Caco-2 (cell line): ENCODE measurements at regions not wholly inside any gene's neighbourhood (a gene's known extent, or its start where the extent isn't known, plus 50 kb on each side); places are given as distances from the start of the nearest gene placed in this dataset.

Experiments
- BruUV-seq: library from RNA; stranded (reverse); fragments of 400-500 nt; replicated peaks from 2 replicates; lab custom pipeline; 2021; lab: Mats Ljungman, UMichigan
- CTCF ChIA-PET: fragments of 300-600 bp; sonication (Branson Sonifier 250); formaldehyde crosslinking; loops from one replicate; lab custom pipeline; 2022; ENCODE audit warnings: antibody characterized with exemption; lab: Charles Lee
- POLR2A ChIA-PET: fragments of 300-600 bp; sonication (Branson Sonifier 250); formaldehyde crosslinking; loops from one replicate; lab custom pipeline; 2022; ENCODE audit warnings: antibody characterized with exemption; lab: Charles Lee
- DNase-seq, 2 experiments: peaks; one replicate each; pipeline versions ENCODE4 v3.0.0 to v3.0.0-alpha.2; 2020 to 2022
- H3K27me3 ChIP-seq: replicated peaks from 2 replicates; pipeline ENCODE4 v1.6.0; 2011; ENCODE audit warnings: low read length; ENCODE audit not compliant: control insufficient read depth, insufficient read depth
- H3K36me3 ChIP-seq: 2 replicates; pipeline ENCODE4 v1.5.1; 2011; ENCODE audit warnings: low read length; ENCODE audit not compliant: control insufficient read depth, insufficient read depth
- H3K4me1 ChIP-seq: fragments of 250-450 bp; sonication (Bioruptor Pico); 2 replicates; pipeline ENCODE4 v1.5.1; 2020; ENCODE audit warnings: mild to moderate bottlenecking
- H3K4me3 ChIP-seq: 2 replicates; pipeline ENCODE4 v1.5.1; 2011; ENCODE audit warnings: low read depth, mild to moderate bottlenecking, control low read depth, low read length
- H3K9me3 ChIP-seq: fragments of 250-450 bp; sonication (Bioruptor Pico); 2 replicates; pipeline ENCODE4 v1.5.1; 2020; ENCODE audit warnings: mild to moderate bottlenecking, moderate library complexity
- H3K27ac Mint-ChIP-seq: one replicate; pipeline ENCODE4 v1.8.0; 2022; ENCODE audit warnings: mixed read lengths; ENCODE audit not compliant: unreplicated experiment
- H3K27me3 Mint-ChIP-seq: one replicate; pipeline ENCODE4 v1.8.0; 2022; ENCODE audit warnings: mixed read lengths; ENCODE audit not compliant: insufficient read depth, unreplicated experiment
- H3K36me3 Mint-ChIP-seq: one replicate; pipeline ENCODE4 v1.8.0; 2022; ENCODE audit warnings: mild to moderate bottlenecking, mixed read lengths; ENCODE audit not compliant: insufficient read depth, unreplicated experiment
- H3K4me1 Mint-ChIP-seq: one replicate; pipeline ENCODE4 v1.8.0; 2022; ENCODE audit warnings: low read depth, mixed read lengths; ENCODE audit not compliant: unreplicated experiment
- H3K4me3 Mint-ChIP-seq: one replicate; pipeline ENCODE4 v1.8.0; 2022; ENCODE audit warnings: mild to moderate bottlenecking, moderate library complexity, mixed read lengths; ENCODE audit not compliant: unreplicated experiment
- H3K9me3 Mint-ChIP-seq: one replicate; pipeline ENCODE4 v1.8.0; 2022; ENCODE audit warnings: mixed read lengths; ENCODE audit not compliant: unreplicated experiment
- CTCF ChIP-seq, 2 experiments: fragments of 200-600 bp in 1 of 2; IDR thresholded peaks; 1 replicate in 1 of 2; 2 replicates in 1 of 2; pipeline versions ENCODE4 v1.5.1 to v1.8.0; 2011 to 2022; ENCODE audit warnings: antibody characterized with exemption in 1 of 2, control low read depth in 1 of 2, inconsistent platforms in 1 of 2, low read depth in 1 of 2, low read length in 1 of 2, mild to moderate bottlenecking in 1 of 2, moderate library complexity in 1 of 2; ENCODE audit not compliant: insufficient read depth in 1 of 2, severe bottlenecking in 1 of 2, unreplicated experiment in 1 of 2
- intact Hi-C: fragments of 100-400 bp; cut with micrococcal nuclease; formaldehyde crosslinking; loops from one replicate; pipeline ENCODE4 v1.10.0; 2022; ENCODE audit not compliant: unreplicated experiment

- Histone ChIP-seq H3K4me1 (no peaks in the 10 kb centered on the region), H3K9me3 (no peaks in the 10 kb centered on the region), H3K27me3 (no peaks in the 10 kb centered on the region), H3K36me3 (no peaks in the 10 kb centered on the region), H3K4me3 (no peak overlapping the region)
- no peak for TF ChIP-seq CTCF (IDR thresholded peaks at IDR 0.05; ENCODE audit: insufficient read depth in 1 of 2, low read depth in 1 of 2, low read length in 1 of 2, severe bottlenecking in 1 of 2, unreplicated experiment in 1 of 2)
- peaks cover 14% of the 10 kb centered on the region for H3K27me3 Mint-ChIP-seq
- no peaks in the 10 kb centered on the region for H3K9me3 Mint-ChIP-seq
- intact Hi-C loops: no loop called here
- H3K27ac Mint-ChIP-seq: no peak overlapping the region
- ChIA-PET POLR2A (no interaction called here), CTCF (no interaction called here)
- H3K36me3 Mint-ChIP-seq: no peaks in the 10 kb centered on the region
- DNase-seq: no peak
- H3K4me3 Mint-ChIP-seq: no peak overlapping the region
- BruUV-seq: no TSS peak
- H3K4me1 Mint-ChIP-seq: no peaks in the 10 kb centered on the region
These were observed 539.3 kb upstream of the LMCD1 start for GRCh38 chr3:7962301-7962700.

DNA sequence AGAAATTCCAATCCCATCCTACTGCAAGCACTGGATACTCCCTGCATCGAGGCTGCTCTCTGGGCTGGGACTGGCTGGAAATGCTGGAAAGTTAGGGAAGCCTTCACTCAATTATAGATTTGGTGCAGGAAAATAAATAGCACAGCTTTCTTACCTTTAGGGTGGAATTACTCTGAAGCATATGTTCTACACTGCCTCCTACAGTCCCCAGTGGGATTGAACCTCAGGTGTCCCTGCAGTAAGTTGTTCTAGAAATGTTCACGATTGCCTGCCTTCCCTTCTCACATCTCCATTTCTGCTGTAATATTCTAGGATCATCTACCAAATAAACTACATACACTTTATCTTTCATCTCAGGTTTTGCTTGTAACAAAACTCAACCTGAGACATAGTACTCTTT lies 536.7 kb upstream of the LMCD1 start:
- H3K9me3 Mint-ChIP-seq: no peaks in the 10 kb centered on the region
- H3K4me1 Mint-ChIP-seq: no peaks in the 10 kb centered on the region
- H3K36me3 Mint-ChIP-seq: no peaks in the 10 kb centered on the region
- no TSS peak for BruUV-seq
- peaks cover 9% of the 10 kb centered on the region for H3K27me3 Mint-ChIP-seq
- no peaks in the 10 kb centered on the region for H3K27me3 ChIP-seq
- no peak for TF ChIP-seq CTCF (IDR thresholded peaks at IDR 0.05; ENCODE audit: insufficient read depth in 1 of 2, low read depth in 1 of 2, low read length in 1 of 2, severe bottlenecking in 1 of 2, unreplicated experiment in 1 of 2)
- H3K9me3 ChIP-seq: no peaks in the 10 kb centered on the region
- no peak for DNase-seq
- no peak overlapping the region for H3K27ac Mint-ChIP-seq
- no peaks in the 10 kb centered on the region for H3K4me1 ChIP-seq
- H3K4me3 ChIP-seq: no peak overlapping the region
- intact Hi-C loops: no loop called here
- no peak overlapping the region for H3K4me3 Mint-ChIP-seq
- H3K36me3 ChIP-seq: no peaks in the 10 kb centered on the region
- CTCF ChIA-PET: no interaction called here
- POLR2A ChIA-PET: no interaction called here

GRCh38 chr3:7973006-7973405 lies 528.6 kb upstream of the LMCD1 start:
- Mint-ChIP-seq H3K27ac (no peak overlapping the region), H3K9me3 (no peaks in the 10 kb centered on the region), H3K4me1 (no peaks in the 10 kb centered on the region), H3K36me3 (no peaks in the 10 kb centered on the region), H3K27me3 (peaks cover 4% of the 10 kb centered on the region), H3K4me3 (no peak overlapping the region)
- intact Hi-C loops: no loop called here
- POLR2A ChIA-PET: no interaction called here
- CTCF ChIA-PET: no interaction called here
- DNase-seq: no peak
- Histone ChIP-seq H3K4me3 (no peak overlapping the region), H3K27me3 (no peaks in the 10 kb centered on the region), H3K9me3 (no peaks in the 10 kb centered on the region), H3K36me3 (no peaks in the 10 kb centered on the region), H3K4me1 (peaks cover 12% of the 10 kb centered on the region)
- TF ChIP-seq CTCF (IDR thresholded peaks at IDR 0.05; ENCODE audit: insufficient read depth in 1 of 2, low read depth in 1 of 2, low read length in 1 of 2, severe bottlenecking in 1 of 2, unreplicated experiment in 1 of 2): no peak
- no TSS peak for BruUV-seq
